Smooth muscle cell of the brain vasculature (primary cell): ENCODE measurements at regions not wholly inside any gene's neighbourhood (a gene's known extent, or its start where the extent isn't known, plus 50 kb on each side); places are given as distances from the start of the nearest gene placed in this dataset.
A peak's percentile ranks its signal among the peaks of the same experiment; 100 is the strongest.

Source experiments
- DNase-seq: peaks from one replicate; pipeline ENCODE4 v3.0.0-alpha.2; 2012; ENCODE audit warnings: low read depth, low spot score

DNA sequence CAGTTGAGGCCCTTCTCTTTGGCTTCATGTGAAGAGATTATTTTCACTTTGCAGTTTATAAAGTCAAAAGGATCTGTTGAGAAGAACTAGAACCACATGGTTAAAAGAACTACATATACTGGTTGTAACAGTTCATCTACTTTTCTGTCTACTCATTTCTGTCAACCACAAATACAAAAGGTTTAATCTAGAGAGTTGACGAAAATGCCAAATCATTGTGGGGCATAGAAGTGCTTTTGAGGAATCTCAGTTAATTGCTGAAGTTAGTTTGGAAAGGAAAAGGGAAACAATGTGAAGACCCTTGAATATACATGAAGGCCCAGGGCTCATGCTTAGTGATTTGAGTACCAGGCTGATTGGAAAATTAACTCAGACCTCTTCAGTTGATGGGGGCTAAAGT is 415.7 kb upstream of the ZP4 start:
- no peak for DNase-seq

DNA sequence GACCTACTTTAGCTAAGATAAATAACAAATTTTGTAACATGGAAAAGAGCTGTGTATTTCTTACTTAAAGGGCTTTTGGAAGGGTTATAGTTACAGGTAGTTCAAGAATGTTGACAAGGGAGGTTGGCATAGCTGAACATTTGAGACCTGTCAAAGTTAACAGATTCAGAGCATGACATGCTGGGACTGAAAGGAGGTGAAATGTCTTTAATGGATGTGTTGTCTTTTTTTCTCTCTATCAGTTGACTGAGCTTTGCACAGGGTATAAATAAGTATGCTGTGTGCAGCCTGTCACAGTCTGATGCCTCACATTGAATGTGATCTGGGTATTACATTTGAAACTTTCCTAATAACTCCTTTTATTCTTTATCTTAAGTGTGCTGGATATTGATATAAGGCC is 411.9 kb upstream of the ZP4 start:
- DNase-seq = no peak

DNA sequence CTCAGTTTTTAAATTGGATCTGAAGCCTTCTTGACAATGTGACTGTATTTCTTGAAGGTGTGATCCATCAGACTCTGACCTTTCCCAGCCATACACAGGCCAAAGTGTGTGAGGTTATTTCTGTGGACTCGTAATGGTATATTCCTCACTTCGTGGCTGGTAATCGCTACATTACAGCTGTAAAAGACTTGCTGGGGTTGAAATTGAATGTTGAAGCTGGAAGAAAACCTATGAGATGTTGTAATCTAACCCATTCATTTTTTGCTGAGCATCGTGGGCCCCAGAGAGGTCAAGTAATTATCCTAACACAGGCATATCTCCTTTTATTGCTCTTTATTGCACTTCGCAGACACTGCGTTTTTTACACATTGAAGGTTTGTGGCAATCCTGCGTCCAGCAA is 405.6 kb upstream of the ZP4 start:
- no peak for DNase-seq

DNA sequence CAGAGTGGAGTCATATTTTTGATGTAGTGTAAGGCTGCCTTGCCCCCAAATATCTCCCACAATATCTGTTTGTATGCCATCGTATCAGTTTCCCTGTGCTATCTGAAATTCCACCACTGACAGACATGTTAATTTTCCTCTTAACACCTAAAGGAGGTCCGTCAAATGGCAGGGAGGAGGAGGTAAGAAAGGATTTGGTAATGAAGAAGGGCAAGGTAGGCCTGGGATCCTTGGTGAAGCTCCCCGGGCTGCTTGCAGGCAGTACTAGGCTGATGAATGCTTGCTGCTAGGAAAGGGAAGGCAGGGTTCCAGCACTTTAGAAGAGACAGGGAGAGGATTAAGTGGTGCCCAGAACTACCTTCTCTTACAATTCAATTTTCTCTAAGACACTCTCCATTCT is 402.4 kb upstream of the ZP4 start:
- DNase-seq = no peak

DNA sequence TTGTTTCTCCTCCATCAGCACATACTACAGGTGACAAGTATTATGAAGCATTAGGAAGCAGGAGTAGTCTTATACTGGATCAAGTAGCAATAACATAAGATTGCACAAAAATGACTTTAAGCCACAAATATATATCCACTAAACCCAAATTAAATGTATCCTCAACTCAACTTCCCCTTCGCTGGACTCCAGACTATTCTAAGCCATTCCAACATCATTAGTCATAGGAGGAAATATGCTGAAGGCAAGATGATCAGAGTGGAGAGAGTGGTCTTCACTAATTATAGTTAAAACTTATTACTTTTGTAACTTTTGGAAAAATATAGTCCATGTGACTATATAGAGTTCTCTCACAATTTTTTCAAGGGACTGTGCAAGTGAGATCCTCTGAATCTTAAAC is 390.7 kb upstream of the ZP4 start:
- DNase-seq = no peak

DNA sequence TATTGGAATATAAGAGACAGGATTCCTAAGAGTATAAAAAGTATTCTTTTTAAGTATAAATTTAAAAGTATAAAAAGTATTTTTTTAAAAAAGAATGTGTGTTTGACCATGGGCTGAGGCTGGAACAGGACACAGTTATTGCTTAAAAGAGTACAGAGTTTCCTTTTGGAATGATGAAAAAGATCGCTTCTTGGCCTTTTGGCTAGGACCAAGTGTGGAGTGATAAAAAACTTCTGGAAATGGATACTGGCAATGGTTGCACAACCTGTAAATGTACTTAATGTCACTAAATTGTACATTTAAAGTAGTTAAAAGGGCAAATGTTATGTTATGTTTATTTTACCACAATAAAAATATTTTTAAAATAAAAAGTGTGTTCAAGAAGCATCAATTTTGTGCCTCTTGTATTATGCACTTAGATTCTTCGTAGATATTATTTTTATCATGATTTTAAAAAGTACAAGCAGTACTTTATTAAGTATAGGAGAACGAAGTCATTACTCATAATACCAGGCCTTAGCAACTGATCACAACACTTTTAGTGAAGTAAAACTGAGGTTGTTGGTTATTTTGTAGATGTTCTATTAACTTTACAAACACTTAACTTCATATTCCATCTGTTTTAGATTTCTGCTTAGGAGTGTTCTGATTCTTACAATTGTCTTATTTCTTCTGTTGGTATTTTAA is 389.1 kb upstream of the ZP4 start:
- no peak for DNase-seq

DNA sequence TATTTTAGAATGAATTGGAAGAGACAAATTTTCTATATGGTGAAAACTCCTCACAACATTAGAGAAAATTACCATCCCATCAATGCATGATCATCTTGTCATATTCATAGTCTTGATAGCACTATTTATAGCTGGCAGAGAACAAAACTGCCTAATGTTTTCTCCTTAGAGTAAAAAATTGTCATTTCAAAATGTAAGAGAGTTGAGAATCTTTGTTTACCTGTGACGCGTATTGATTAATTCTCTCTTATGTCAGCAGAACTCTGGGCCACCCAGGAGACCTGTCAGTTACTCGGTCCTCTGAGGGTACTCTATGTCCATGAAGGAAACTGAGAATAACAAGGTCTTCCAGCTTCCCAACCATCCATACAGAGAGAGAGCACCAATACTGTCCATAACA is 381.4 kb upstream of the ZP4 start:
- no peak for DNase-seq

DNA sequence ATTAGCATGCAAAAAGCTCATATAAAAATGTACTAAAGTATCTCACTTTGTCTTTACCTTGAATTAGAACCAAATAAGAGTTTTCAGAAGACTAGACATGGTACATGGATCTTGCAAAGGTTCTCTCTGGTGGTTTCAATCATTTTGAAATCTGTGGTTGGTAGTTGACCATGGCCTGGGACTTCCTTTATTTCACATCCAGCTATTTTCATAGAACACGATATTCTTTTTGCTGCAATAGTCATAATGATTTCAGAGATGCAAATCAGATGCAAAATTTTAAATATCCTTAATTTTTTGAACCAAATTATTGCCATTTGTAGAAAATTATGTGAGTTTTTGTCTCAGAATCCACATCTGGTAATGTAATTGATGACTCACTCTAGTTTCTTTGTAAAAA is 375.1 kb upstream of the ZP4 start:
- no peak for DNase-seq

DNA sequence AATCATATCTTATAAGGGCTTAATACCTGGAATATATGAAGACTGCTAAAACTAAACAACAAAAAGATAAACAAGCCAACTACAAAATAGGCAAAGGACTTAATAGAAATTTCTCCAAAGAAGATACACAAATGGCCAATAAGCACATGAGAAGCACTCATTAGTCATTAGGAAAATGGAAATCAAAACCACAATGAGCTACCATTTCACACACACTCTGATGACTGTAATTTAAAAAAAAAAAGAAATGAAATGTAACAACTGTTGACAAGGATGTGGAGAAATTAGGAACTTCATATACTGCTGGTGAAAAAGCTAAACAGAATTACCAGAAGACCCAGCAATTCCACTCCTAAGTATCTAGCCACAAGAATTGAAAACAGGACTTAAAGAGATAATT is 374.2 kb upstream of the ZP4 start:
- no peak for DNase-seq

DNA sequence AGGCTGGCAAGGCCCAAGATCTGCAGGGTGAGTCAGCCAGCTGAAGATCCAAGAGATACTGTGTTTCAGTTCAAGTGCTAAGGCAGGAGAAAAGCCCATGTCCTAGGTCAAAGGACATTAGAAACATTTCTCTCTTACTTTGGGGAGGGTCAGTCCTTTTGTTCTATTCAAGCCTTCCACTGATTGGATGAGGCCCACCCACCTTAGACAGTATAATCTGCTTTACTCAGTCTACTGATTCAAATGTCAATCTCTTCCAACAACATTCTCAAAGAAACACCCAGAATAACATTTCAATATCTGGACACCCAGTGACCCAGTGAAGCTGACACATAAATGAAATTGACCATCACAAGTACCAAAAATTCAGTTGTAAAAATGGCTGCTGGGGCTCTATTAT is 367.8 kb upstream of the ZP4 start:
- no peak for DNase-seq

DNA sequence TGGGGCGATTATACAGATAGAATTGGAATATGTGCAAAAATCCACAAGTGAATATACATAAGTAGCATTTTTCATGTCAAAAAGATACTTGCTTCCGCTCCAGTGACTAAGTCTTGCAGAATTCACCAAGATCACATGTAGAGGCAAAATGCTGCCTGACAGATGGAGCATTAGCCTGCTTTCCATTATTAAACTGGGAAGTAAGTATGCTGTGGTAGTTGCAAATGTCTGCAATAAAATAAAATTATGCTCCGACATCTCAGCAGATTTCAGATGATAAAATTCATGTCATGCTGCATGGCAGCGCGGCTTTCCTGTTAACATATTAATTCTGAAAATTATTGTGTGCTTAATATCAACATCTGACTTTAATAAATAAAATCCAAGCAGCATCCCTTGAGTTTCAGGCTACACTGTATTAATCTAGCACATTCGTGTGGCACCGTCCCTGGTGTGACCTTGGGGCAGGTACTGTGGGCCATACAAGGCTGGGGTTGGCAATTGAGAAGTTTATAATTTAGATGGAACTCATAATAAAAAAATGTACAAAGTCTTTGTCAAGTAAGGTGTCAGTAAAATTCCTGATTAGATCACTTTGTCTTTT is 366.4 kb upstream of the ZP4 start:
- DNase-seq = no peak

DNA sequence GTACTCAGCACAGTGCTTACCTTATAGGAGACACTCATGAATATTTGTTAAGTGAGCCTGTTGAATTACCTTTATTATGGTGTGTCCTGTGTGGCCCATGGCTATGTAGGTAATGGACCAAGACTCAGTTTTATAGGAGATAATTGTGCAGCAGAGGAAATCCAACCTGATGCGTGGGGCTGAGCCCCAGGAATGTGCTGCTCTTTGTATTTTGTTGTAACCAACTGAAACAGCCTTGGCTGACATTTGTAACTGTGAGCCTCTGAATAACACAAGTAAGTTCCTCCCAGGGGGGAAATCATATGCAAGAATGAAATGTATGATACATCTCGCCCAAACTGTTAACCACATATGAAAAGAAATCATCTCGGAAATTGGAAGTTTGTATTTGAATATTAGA is 364.2 kb upstream of the ZP4 start:
- no peak for DNase-seq

DNA sequence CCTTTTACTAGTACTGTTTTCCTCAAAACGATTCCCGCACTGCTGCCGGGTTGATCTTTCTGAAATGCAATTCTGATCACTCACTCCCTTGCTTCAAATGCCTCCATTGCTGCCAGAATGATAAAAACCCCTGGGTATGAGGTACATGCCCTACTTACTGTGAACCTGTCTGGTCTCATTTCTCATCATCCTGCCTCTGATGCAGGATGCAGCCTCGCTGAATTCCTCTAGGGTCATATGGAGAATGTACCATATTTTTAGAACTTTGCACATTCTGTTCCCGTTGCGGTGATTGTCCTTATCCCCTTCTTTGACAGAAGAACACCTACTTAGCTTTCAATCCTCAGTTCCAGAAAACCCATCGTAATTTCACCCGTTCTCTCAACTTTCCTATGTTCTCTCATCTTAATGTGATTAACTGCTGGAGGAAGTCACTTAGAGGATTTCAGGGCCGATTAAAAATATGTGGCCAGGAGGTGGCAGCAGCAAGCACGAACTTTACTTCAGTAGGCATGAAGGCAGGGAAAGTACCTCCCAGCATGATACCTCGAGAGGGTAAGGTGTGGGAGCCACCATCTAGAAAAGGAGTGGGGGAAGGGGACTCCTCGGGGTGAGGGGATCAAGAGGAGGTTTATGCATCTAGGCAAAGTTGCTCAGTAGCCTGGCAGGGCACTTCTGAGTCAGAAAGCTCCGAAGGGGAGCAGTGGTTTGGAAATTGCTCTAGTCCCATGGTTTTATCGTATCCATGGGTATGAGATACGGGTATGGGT is 361.5 kb upstream of the ZP4 start:
- DNase-seq = peak; percentile 36

DNA sequence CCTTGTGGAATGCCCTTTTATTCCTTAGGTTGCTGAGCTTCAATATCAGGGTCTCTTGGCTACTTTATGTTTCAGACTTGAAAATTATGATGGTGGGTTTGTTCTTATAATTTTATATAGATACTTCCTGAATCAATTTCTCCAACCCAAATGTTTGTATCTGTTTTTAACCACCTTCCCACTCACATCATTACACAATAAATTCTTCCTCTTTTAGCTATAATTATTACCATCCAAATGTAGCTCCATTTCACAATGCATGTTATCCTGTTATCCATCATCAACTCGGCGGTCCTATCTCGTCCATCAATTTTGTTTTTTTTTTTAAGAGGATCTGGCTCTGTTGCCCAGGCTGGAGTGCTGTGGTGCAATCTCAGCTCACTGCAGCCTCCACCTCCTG is 357.6 kb upstream of the ZP4 start:
- DNase-seq = no peak

DNA sequence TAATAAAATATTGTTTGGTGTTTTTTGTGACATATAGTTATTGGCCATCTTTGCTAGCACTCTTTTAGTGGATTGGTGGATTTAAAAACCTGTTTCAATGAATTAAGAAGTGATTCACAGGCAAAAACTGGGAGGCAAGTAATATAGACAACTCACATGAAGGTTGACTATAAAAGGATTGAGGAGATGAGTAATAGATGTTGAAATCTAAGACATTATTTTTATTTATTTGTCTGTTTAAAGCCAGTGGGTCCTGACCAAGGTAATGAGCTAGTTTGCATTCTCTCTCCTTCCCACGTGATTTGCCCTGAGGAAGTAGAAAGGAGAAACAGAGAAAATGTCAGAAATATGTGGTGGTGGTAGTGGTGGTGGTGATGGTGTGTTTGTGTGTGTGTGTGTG is 351.5 kb upstream of the ZP4 start:
- DNase-seq = no peak

DNA sequence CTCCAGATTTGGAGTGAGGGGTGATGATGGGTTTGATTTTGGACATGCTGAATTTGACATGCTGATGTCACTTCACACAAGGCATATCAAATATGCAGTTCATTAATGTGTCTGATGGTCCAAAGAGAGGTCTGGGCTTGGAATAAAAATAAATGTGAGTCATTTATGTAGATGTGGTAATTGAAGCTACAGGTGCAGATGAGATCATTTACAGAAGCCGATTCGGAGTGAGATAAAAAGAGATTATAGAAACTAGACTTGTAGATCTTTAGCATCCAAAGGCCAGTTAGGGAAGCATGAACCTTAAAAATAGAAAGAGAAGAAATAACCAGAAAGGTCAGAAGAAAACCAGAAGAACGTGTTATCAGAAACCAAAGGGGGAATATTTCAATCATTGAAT is 350.9 kb upstream of the ZP4 start:
- DNase-seq = no peak

DNA sequence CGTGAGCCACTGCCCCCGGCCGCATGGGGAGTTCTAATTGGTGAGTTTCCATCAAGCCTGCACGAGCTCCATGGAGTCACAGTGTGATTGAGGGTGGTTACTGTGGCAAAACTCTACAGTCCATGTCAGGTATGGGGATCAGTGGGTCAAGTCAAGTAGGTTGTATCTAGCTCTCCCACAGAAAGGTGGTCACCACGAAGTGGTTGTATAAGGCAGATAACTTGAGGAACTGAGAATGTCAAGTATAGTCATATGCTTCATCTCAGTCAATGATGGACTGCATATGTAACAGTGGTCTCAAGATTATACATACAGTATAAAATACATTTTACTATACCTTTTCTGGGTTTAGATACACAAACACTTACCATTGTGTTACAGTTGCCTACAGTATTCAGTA is 348.6 kb upstream of the ZP4 start:
- DNase-seq = no peak

DNA sequence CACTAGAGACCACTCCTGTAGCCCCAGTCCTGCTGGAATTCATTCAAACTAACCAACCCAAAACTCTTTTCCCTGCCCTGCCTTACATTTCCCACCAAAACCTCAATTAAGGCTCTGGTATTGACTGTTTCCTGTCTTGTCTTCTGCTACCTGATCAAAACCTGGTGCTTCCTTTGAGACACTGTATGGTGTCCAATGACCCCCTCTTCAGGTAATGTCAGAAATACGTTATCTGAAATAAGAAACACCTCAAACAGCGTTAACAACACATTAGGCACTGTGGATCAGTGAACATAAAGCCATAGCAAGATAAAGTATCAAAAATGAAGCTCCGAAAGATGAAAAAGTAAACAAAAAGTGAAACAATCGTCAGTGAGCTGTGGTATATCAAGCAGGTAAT is 343.2 kb upstream of the ZP4 start:
- DNase-seq = no peak

DNA sequence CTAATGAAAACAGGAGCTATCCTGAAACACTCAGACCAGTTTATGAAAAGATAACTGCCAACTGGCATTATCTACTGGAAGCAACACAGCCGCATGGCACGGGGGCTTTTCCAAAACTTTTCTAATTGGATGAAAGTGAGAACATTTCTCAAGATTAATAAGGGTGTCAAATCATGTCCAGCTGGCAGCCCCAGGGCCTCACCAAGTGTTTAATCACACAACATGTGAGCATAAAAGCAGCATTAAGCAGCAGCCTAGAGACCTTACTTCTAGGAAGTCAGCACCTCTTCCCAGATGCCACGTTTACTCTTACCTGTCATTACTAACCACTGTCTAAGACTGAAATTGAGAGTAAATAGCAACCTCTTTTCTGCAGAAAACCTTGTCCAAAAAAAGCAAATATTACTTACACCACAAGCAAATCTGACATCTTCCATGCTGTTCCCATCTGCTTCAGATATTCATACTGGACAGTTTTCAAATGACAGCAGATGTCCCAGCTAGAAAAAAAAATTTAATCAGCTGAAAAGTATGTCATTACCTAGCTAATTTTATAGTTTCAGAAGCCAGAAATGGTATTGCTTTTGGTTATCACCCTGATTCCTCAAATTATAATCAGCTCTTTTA is 341.5 kb upstream of the ZP4 start:
- no peak for DNase-seq

DNA sequence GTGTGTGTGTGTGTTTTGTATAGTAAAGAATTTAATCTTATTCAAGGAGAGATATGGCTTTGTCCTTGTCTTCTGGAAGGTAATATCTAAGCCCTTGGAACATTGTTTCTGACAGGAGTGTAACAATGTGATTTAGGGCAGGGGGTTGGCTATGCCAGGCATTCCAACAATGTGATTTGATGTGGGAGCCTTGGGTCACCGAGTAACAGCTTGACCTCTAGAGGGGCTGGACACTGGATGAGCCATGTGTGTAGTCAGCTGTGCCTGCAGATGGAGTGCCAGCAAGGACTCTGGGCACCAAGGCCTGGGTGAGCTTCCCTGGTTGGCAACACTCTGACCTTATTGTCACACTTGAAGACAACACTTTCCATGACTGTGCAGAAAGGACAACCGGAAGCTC is 336.1 kb upstream of the ZP4 start:
- DNase-seq = no peak

DNA sequence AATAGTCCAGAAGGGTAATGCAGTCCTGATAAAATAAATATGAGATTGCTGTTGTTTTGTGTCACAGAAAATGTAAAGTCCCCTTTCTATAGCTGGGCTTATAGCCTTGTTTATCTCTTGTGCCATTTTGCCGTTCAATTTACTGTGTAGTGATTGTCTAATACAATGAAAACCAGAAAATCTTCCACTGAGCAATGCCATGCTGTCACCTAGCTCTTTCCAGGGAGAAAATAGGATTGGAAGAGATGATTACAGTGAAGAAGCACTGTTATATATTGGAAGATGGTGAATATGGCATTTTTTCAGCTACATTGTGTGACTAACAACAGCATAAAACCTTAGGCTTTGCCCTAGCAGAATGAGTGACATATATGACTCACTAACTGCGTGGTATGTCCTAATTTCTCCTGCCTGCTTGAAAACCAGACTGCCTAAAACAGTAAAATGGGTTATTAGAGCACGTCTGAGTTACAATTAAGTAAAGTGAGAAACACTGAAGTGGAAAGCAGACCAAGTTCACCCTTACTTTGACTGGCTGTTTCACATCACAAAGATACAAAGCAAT is 332.4 kb upstream of the ZP4 start:
- no peak for DNase-seq

DNA sequence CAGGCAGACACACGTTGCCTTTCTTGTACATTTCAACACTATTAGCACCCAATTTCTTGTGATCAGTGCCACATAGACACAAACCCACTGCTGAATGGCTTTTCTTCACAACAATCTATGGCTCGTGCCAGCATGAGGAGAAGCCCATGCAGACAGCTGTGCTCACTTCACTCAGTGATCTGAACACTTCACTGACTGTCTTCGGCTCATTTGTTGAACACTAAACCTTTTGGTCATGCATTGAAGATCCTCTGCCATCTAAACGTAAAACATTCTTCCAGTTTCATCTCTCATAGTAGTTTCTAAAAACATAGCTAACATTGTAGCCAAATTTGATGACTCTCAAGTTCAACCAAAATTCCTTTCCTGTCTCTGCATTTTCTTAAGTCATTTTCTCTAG is 331.0 kb upstream of the ZP4 start:
- no peak for DNase-seq
